ENCODE measurements at regions not wholly inside any gene's neighbourhood (a gene's known extent, or its start where the extent isn't known, plus 50 kb on each side); places are given as distances from the start of the nearest gene placed in this dataset.

- DNase-seq: no peak
Measured at GRCh38 chr5:56340196-56340980, 107.3 kb upstream of the ANKRD55 start.

- no peak for DNase-seq
Measured at GRCh38 chr5:56339732-56340131, 106.6 kb upstream of the ANKRD55 start.

- no peak for DNase-seq
Measured at GRCh38 chr5:56337715-56338319, 104.7 kb upstream of the ANKRD55 start.

GRCh38 chr5:56335212-56335611 lies 102.1 kb upstream of the ANKRD55 start:
- DNase-seq: no peak

- DNase-seq: no peak
Measured at GRCh38 chr5:56330806-56331205, 97.7 kb upstream of the ANKRD55 start.

GRCh38 chr5:56330167-56330566 lies 97.0 kb upstream of the ANKRD55 start:
- DNase-seq: no peak

GRCh38 chr5:56329652-56330051 lies 96.5 kb upstream of the ANKRD55 start:
- DNase-seq: no peak

GRCh38 chr5:56328753-56329560 lies 95.8 kb upstream of the ANKRD55 start:
- no peak for DNase-seq

GRCh38 chr5:56327809-56328208 lies 94.7 kb upstream of the ANKRD55 start:
- DNase-seq: no peak

GRCh38 chr5:56326770-56327169 lies 93.6 kb upstream of the ANKRD55 start:
- no peak for DNase-seq

GRCh38 chr5:56326116-56326515 lies 93.0 kb upstream of the ANKRD55 start:
- no peak for DNase-seq

- DNase-seq: no peak
Measured at GRCh38 chr5:56325039-56325438, 91.9 kb upstream of the ANKRD55 start.

GRCh38 chr5:56323505-56323904 lies 90.4 kb upstream of the ANKRD55 start:
- DNase-seq: no peak

GRCh38 chr5:56322592-56322991 lies 89.5 kb upstream of the ANKRD55 start:
- DNase-seq: no peak

- no peak for DNase-seq
Measured at GRCh38 chr5:56321236-56321881, 88.2 kb upstream of the ANKRD55 start.

GRCh38 chr5:56320686-56321085 lies 87.6 kb upstream of the ANKRD55 start:
- DNase-seq: no peak

GRCh38 chr5:56319526-56320181 lies 86.5 kb upstream of the ANKRD55 start:
- no peak for DNase-seq

- DNase-seq: no peak
Measured at GRCh38 chr5:56317923-56318561, 84.9 kb upstream of the ANKRD55 start.

- no peak for DNase-seq
Measured at GRCh38 chr5:56316299-56316994, 83.3 kb upstream of the ANKRD55 start.

GRCh38 chr5:56314529-56314928 lies 81.4 kb upstream of the ANKRD55 start:
- no peak for DNase-seq

- no peak for DNase-seq
Measured at GRCh38 chr5:56313596-56313995, 80.5 kb upstream of the ANKRD55 start.

Data from cerebellar nuclear complex (tissue), 1 donor.